IPS-18a (cell line): ENCODE measurements at regions not wholly inside any gene's neighbourhood (a gene's known extent, or its start where the extent isn't known, plus 50 kb on each side); places are given as distances from the start of the nearest gene placed in this dataset.

Experiments
- H3K27ac ChIP-seq: one replicate; pipeline ENCODE4 v1.5.1; 2013; ENCODE audit warnings: low read length
- H3K27me3 ChIP-seq: one replicate; pipeline ENCODE4 v1.6.1; 2013; ENCODE audit warnings: mild to moderate bottlenecking, low read length; ENCODE audit not compliant: control insufficient read depth, insufficient read depth
- H3K36me3 ChIP-seq: one replicate; pipeline ENCODE4 v1.6.1; 2013; ENCODE audit warnings: low read depth, low read length; ENCODE audit not compliant: control insufficient read depth
- H3K4me1 ChIP-seq: one replicate; pipeline ENCODE4 v1.6.1; 2013; ENCODE audit warnings: low read depth, low read length; ENCODE audit not compliant: control insufficient read depth
- H3K4me3 ChIP-seq: one replicate; pipeline ENCODE4 v1.5.1; 2013; ENCODE audit warnings: low read length
- H3K9ac ChIP-seq: one replicate; pipeline ENCODE4 v1.6.1; 2013; ENCODE audit warnings: mild to moderate bottlenecking, low read length, moderate library complexity
- H3K9me3 ChIP-seq: one replicate; pipeline ENCODE4 v1.6.1; 2013; ENCODE audit warnings: low read depth, low read length; ENCODE audit not compliant: control insufficient read depth

DNA sequence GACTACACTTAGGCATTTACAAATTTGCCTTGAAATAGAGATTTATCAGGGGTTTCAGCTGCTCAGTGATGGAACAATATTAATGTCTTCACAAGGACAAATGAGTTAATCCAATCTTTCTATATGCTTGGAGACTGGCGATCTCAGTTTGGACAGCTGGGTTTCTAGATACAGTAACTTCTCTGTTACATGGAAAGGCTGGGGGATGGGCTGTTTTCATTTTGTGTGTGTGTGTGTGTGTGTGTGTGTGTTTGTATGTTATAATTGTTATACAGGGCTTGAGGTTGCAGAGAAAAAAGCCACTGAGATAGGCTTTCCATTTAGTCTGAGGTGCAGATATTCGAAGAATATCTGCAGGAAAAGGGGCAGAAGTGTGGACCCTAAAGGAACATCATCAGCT, 359.3 kb upstream of the SALL1 start:
- no peak overlapping the region for H3K9ac ChIP-seq
- no peaks in the 10 kb centered on the region for H3K36me3 ChIP-seq
- no peak overlapping the region for H3K4me3 ChIP-seq
- H3K9me3 ChIP-seq, result peaks cover 7% of the 10 kb centered on the region
- H3K27ac ChIP-seq, result no peak overlapping the region
- no peaks in the 10 kb centered on the region for H3K4me1 ChIP-seq
- H3K27me3 ChIP-seq, result no peaks in the 10 kb centered on the region

DNA sequence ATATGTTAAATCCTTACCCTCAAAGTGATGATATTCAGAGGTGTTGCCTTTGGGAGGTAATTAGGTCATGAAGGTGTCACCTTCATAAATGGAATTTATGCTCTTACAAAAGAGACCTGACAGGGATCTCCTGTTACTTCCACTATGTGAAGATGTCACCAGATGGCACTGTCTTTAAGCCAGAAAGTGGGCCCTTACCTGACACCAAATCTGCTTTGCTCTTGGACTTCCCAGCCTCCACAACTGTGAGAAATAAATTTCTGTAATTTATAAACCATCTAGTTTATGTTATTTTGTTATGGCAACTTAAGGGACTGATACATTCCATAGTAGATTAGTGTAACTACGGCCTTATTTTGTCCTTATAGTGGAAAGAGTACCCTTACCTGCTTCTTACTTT, 358.3 kb upstream of the SALL1 start:
- Histone ChIP-seq H3K36me3 (no peaks in the 10 kb centered on the region), H3K9me3 (peaks cover 7% of the 10 kb centered on the region), H3K9ac (no peak overlapping the region), H3K4me3 (no peak overlapping the region), H3K27me3 (no peaks in the 10 kb centered on the region), H3K27ac (no peak overlapping the region), H3K4me1 (no peaks in the 10 kb centered on the region)

DNA sequence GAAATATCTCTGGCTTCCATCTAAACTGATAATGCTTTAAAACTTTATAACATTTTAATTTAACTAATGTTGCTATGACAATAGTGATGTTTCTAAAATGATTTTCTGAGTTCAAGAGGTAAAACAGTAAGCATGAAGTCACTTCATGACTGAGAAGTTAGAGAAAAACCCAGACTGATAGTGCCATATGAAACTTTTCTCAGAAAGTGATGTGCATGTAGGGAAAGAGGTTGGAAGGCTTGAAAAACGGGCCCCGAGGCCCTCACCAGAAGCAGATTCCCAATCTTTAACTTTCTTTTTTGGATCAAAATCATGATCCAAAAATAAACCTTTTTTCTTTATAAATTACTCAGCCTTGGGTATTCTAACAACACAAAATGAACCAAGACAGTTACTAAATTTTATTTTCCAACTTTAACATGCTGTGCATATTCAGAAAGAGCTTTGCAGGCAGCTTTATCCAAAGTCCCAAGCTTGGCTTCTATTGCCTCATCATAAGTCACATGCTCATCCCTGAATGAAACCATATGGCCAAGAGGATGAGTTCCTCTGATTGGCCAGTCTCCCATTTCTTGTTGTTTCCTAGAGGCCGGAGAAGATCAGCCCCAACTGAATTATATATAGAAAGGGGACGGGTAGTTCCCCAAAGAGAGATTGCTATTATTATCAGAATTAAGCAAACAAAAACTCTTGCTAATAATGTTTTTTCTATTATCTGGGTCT, 357.6 kb upstream of the SALL1 start:
- H3K9me3 ChIP-seq, result peaks cover 7% of the 10 kb centered on the region
- no peak overlapping the region for H3K27ac ChIP-seq
- H3K9ac ChIP-seq, result no peak overlapping the region
- H3K4me3 ChIP-seq, result no peak overlapping the region
- no peaks in the 10 kb centered on the region for H3K36me3 ChIP-seq
- H3K4me1 ChIP-seq, result no peaks in the 10 kb centered on the region
- H3K27me3 ChIP-seq, result no peaks in the 10 kb centered on the region

GRCh38 chr16:51507286-51507685, 356.2 kb upstream of the SALL1 start:
- Histone ChIP-seq H3K4me1 (no peaks in the 10 kb centered on the region), H3K4me3 (no peak overlapping the region), H3K27ac (no peak overlapping the region), H3K9ac (no peak overlapping the region), H3K36me3 (no peaks in the 10 kb centered on the region), H3K9me3 (peaks cover 7% of the 10 kb centered on the region), H3K27me3 (no peaks in the 10 kb centered on the region)

DNA sequence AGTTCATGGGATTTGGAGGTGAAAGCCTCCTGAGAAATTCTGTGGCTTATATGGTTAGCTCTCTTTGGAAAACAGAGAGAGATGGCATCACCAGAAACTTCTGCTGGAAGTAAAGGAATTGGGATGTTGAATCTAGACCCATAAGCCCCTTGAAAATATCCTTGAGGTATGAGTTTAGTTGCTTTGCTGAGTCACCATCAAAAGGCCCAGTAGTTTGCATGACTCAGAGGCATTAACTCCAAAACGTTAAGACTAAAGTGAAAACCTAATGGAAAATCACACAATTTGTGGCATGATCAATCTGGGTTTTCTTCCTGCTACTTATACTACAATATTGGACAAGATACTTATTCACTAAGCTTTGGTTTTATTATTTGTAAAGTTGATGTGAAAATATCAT, 349.2 kb upstream of the SALL1 start:
- no peak overlapping the region for H3K9ac ChIP-seq
- H3K27ac ChIP-seq, result no peak overlapping the region
- no peaks in the 10 kb centered on the region for H3K36me3 ChIP-seq
- peaks cover 11% of the 10 kb centered on the region for H3K4me1 ChIP-seq
- H3K27me3 ChIP-seq, result no peaks in the 10 kb centered on the region
- H3K9me3 ChIP-seq, result no peaks in the 10 kb centered on the region
- no peak overlapping the region for H3K4me3 ChIP-seq

DNA sequence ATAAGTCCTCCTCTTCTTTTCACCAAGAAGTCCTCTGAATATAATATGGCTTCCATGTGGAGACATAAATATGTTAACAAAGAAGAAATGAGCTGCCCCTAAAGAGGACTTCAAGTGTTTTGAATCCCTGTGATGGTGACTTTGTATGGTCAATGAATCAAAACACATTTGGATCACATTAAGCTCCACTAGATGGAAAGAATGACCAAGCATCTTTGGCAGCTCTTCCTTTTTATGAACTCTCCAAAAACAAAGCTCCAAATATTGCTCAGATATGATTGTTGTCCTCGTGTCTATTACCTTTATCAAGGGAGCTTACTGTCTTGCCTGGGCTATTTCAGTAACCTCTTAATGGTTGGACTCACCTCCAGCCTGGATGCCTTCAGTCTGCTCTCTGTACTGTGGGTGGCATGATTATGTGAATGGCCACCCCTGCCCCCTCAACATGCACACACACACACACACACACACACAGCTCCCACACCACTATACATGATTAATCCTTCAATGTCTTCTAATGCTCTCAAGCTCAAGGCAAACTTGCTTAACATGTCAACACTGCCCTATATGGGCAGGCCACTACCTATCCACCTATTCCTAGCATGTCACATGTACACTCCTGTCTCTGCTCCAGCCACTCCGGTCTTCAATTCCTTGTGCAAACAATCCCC, 346.6 kb upstream of the SALL1 start:
- Histone ChIP-seq H3K27me3 (no peaks in the 10 kb centered on the region), H3K27ac (no peak overlapping the region), H3K4me1 (peaks cover 31% of the 10 kb centered on the region), H3K36me3 (no peaks in the 10 kb centered on the region), H3K9me3 (no peaks in the 10 kb centered on the region), H3K9ac (no peak overlapping the region), H3K4me3 (no peak overlapping the region)

DNA sequence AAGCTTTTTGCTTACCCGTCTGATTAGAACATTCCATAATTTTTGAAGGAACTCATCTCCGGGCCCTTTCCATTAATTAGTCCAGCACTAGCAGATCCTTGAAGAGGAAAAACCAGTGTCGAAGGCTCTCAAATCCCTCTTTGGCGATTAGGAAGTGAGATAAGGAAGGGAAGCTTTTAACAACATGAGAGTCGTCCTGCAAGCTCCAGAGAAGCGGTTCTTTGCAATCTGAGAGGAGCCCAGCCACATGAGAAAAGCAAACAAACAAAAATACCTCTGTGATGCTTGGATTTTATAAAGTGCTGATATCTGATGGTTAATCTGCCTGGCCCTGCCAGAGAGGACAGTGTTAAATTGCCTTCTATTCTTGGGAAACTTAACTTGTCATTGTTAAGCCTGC, 339.8 kb upstream of the SALL1 start:
- Histone ChIP-seq H3K9ac (no peak overlapping the region), H3K27me3 (no peaks in the 10 kb centered on the region), H3K4me1 (peaks cover 35% of the 10 kb centered on the region)

GRCh38 chr16:51487880-51488279, 336.8 kb upstream of the SALL1 start:
- no peak overlapping the region for H3K27ac ChIP-seq
- peaks cover 10% of the 10 kb centered on the region for H3K4me1 ChIP-seq
- no peak overlapping the region for H3K9ac ChIP-seq
- H3K9me3 ChIP-seq, result peaks cover 18% of the 10 kb centered on the region
- H3K27me3 ChIP-seq, result no peaks in the 10 kb centered on the region
- no peaks in the 10 kb centered on the region for H3K36me3 ChIP-seq
- no peak overlapping the region for H3K4me3 ChIP-seq

More for the DNA sequence above, 339.8 kb upstream of the SALL1 start:
- Histone ChIP-seq H3K9me3 (peaks cover 10% of the 10 kb centered on the region), H3K4me3 (no peak overlapping the region), H3K27ac (no peak overlapping the region), H3K36me3 (no peaks in the 10 kb centered on the region)

DNA sequence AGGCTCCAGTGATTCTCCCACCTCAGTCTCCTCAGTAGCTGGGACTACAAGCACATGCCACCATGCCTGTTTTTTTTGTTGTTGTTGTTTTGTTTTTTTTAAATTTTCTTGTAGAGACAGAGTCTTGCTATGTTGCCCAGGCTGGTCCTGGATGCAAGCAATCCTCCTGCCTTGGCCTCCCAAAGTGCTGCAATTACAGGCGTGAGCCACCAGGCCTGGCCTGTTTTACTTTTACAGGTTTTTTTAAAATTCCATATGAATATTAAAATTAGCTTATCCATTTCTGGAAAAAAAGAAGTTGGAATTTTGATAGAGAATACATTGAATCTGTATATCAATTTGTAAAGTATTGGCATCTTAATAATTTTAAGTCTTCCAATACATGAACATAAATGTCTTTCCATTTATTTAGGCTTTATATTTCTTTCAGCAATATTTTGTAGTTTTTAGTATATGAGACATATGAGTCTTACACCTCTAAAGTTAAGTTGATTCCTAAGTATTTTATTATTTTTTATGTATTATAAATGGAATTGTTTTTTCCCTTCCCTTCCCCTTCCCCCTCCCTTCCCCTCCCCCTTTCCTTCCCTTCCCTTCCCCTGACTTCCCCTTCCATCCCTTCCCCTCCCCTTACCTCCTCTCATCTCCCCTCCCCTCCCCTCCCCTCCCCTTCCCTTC, 323.5 kb upstream of the SALL1 start:
- Histone ChIP-seq H3K9ac (no peak overlapping the region), H3K9me3 (no peaks in the 10 kb centered on the region), H3K4me3 (no peak overlapping the region), H3K4me1 (no peaks in the 10 kb centered on the region), H3K36me3 (no peaks in the 10 kb centered on the region), H3K27ac (no peak overlapping the region), H3K27me3 (no peaks in the 10 kb centered on the region)

GRCh38 chr16:51473091-51473490, 322.0 kb upstream of the SALL1 start:
- H3K27ac ChIP-seq, result no peak overlapping the region
- H3K36me3 ChIP-seq, result no peaks in the 10 kb centered on the region
- H3K9me3 ChIP-seq, result no peaks in the 10 kb centered on the region
- H3K9ac ChIP-seq, result no peak overlapping the region
- H3K4me1 ChIP-seq, result no peaks in the 10 kb centered on the region
- H3K4me3 ChIP-seq, result no peak overlapping the region
- H3K27me3 ChIP-seq, result no peaks in the 10 kb centered on the region

GRCh38 chr16:51470492-51470891, 319.4 kb upstream of the SALL1 start:
- H3K9me3 ChIP-seq, result no peaks in the 10 kb centered on the region
- H3K27me3 ChIP-seq, result no peaks in the 10 kb centered on the region
- no peak overlapping the region for H3K9ac ChIP-seq
- H3K4me3 ChIP-seq, result no peak overlapping the region
- H3K4me1 ChIP-seq, result no peaks in the 10 kb centered on the region
- H3K27ac ChIP-seq, result no peak overlapping the region
- H3K36me3 ChIP-seq, result no peaks in the 10 kb centered on the region
